ENCODE measurements at regions not wholly inside any gene's neighbourhood (a gene's known extent, or its start where the extent isn't known, plus 50 kb on each side); places are given as distances from the start of the nearest gene placed in this dataset.

DNA sequence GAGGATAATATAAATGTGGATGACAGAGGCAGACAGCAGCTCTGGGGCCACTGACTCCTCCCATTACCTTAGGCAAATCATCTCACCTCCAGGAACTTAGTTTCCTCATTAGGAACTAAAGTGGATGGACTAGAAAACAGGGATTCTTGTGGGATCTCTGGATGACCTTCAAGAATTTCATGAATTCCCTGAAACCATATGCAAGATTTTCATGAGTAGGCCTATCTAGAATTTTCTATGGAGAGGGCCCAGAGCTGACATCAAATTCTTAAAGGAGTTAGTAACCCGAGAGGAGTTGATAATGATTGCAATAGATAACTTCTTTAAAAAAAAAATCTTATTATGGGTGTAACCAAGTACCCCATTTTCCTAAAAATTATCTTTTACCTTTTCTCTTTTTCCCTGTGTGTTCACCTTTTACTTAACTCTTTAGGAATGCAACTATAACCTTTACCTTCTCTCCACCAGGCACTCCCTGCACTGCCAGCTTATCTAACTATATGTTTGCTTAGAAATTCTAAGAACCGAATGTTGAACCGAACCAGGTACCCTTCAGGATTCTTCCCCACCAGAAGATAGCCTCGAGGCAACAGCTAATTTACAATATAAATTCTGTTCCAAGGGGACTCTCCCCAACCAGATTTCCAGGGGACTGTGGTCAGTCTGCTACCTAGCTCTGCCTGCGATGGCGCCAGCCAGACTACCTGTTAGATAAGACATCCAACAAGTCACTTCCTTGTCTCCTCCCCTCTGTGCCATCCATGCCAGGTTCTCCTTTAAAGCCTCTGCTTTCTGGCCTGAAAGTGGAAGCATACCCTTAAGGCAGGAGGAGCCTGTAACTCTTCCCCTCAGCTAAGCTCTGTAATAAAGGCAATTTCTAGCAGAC is 86.0 kb downstream of the GCNT4 start:
- TF ChIP-seq, protein P1, sequence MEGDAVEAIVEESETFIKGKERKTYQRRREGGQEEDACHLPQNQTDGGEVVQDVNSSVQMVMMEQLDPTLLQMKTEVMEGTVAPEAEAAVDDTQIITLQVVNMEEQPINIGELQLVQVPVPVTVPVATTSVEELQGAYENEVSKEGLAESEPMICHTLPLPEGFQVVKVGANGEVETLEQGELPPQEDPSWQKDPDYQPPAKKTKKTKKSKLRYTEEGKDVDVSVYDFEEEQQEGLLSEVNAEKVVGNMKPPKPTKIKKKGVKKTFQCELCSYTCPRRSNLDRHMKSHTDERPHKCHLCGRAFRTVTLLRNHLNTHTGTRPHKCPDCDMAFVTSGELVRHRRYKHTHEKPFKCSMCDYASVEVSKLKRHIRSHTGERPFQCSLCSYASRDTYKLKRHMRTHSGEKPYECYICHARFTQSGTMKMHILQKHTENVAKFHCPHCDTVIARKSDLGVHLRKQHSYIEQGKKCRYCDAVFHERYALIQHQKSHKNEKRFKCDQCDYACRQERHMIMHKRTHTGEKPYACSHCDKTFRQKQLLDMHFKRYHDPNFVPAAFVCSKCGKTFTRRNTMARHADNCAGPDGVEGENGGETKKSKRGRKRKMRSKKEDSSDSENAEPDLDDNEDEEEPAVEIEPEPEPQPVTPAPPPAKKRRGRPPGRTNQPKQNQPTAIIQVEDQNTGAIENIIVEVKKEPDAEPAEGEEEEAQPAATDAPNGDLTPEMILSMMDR (IDR thresholded peaks at IDR 0.05) = no peak
- no peak for TF ChIP-seq POLR2A (IDR thresholded peaks at IDR 0.05)

All from thyroid gland (tissue), 4 donors.